Mesendoderm (in vitro differentiated cells): ENCODE measurements at regions not wholly inside any gene's neighbourhood (a gene's known extent, or its start where the extent isn't known, plus 50 kb on each side); places are given as distances from the start of the nearest gene placed in this dataset.

Experiments
- DNase-seq: peaks from one replicate; pipeline ENCODE4 v3.0.0; 2013
- H2AK5ac ChIP-seq: 2 replicates; pipeline ENCODE4 v1.6.1; 2013; ENCODE audit warnings: low read length, inconsistent platforms
- H2BK120ac ChIP-seq: 2 replicates; pipeline ENCODE4 v1.6.1; 2013; ENCODE audit warnings: low read depth, mild to moderate bottlenecking, low read length, moderate library complexity, mixed read lengths
- H2BK15ac ChIP-seq: replicated peaks from 2 replicates; pipeline ENCODE4 v1.6.1; 2013; ENCODE audit warnings: low read depth, mild to moderate bottlenecking, moderate library complexity
- H2BK5ac ChIP-seq: 2 replicates; pipeline ENCODE4 v1.6.1; 2013; ENCODE audit warnings: low read length, inconsistent platforms
- H3K18ac ChIP-seq: 2 replicates; pipeline ENCODE4 v1.6.1; 2013; ENCODE audit warnings: mild to moderate bottlenecking, low read length, mixed read lengths
- H3K23ac ChIP-seq: one replicate; pipeline ENCODE4 v1.6.1; 2013; ENCODE audit warnings: low read length
- H3K27ac ChIP-seq: 2 replicates; pipeline ENCODE4 v1.5.1; 2013; ENCODE audit warnings: low read depth, mild to moderate bottlenecking, inconsistent platforms, low read length, moderate library complexity
- H3K27me3 ChIP-seq: 2 replicates; pipeline ENCODE4 v1.6.1; 2013; ENCODE audit warnings: low read length, control low read depth, mild to moderate bottlenecking, inconsistent platforms; ENCODE audit not compliant: insufficient read depth, poor library complexity
- H3K36me3 ChIP-seq: 2 replicates; pipeline ENCODE4 v1.6.1; 2013; ENCODE audit warnings: low read length, inconsistent platforms; ENCODE audit not compliant: control insufficient read depth, insufficient read depth
- H3K4ac ChIP-seq: one replicate; pipeline ENCODE4 v1.6.1; 2013; ENCODE audit warnings: low read depth, mild to moderate bottlenecking, low read length, moderate library complexity
- H3K4me1 ChIP-seq: 2 replicates; pipeline ENCODE4 v1.6.1; 2013; ENCODE audit warnings: low read depth, low read length, inconsistent platforms; ENCODE audit not compliant: control insufficient read depth
- H3K4me2 ChIP-seq: 2 replicates; pipeline ENCODE4 v1.6.1; 2013; ENCODE audit warnings: low read length
- H3K4me3 ChIP-seq: 2 replicates; pipeline ENCODE4 v1.5.1; 2013; ENCODE audit warnings: mild to moderate bottlenecking, low read length
- H3K56ac ChIP-seq: one replicate; pipeline ENCODE4 v1.6.1; 2013; ENCODE audit warnings: low read length
- H3K79me1 ChIP-seq: 2 replicates; pipeline ENCODE4 v1.6.1; 2013; ENCODE audit warnings: low read length, inconsistent platforms
- H3K79me2 ChIP-seq: 2 replicates; pipeline ENCODE4 v1.6.1; 2013; ENCODE audit warnings: mild to moderate bottlenecking, low read length; ENCODE audit not compliant: control insufficient read depth, insufficient read depth
- H3K9ac ChIP-seq: 2 replicates; pipeline ENCODE4 v1.6.1; 2013; ENCODE audit warnings: low read length, inconsistent platforms
- H4K5ac ChIP-seq: one replicate; pipeline ENCODE4 v1.6.1; 2013; ENCODE audit warnings: low read length
- H4K8ac ChIP-seq: one replicate; pipeline ENCODE4 v1.6.1; 2013; ENCODE audit warnings: low read depth, mild to moderate bottlenecking, control low read depth, low read length, moderate library complexity
- WGBS: extraction: QIAGEN DNeasy Blood & Tissue Kit; methylation state at CpG from one replicate; pipeline ENCODE4 v1.1.7; 2013; ENCODE audit warnings: low lambda C conversion rate, missing lambda C conversion rate; ENCODE audit not compliant: insufficient coverage; ENCODE audit errors: extremely low coverage; 5-methylcytosine and 5-hydroxymethylcytosine counted together

GRCh38 chr19:56949626-56950025 lies 109.1 kb upstream of the PEG3 start:
- Histone ChIP-seq H3K56ac (no peak overlapping the region), H3K18ac (no peak overlapping the region), H3K79me2 (no peaks in the 10 kb centered on the region), H2BK5ac (no peak overlapping the region), H2AK5ac (no peak overlapping the region), H3K79me1 (no peaks in the 10 kb centered on the region), H3K23ac (no peak overlapping the region), H4K8ac (no peak overlapping the region), H3K9ac (no peak overlapping the region), H4K5ac (no peak overlapping the region), H3K4me1 (no peaks in the 10 kb centered on the region), H3K4me2 (no peak overlapping the region), H3K4me3 (no peak overlapping the region), H3K36me3 (no peaks in the 10 kb centered on the region), H2BK120ac (no peak overlapping the region), H3K27ac (no peak overlapping the region), H3K4ac (no peak overlapping the region), H3K27me3 (no peaks in the 10 kb centered on the region), H2BK15ac (no peak overlapping the region)
- DNase-seq = no peak
- WGBS = no CpG with 5 or more reads among the region's 9 CpGs

GRCh38 chr19:56951672-56952071 lies 111.1 kb upstream of the PEG3 start:
- Histone ChIP-seq H3K4me1 (no peaks in the 10 kb centered on the region), H2BK5ac (no peak overlapping the region), H4K5ac (no peak overlapping the region), H3K4me2 (no peak overlapping the region), H2BK15ac (no peak overlapping the region), H3K23ac (no peak overlapping the region), H3K9ac (no peak overlapping the region), H2AK5ac (no peak overlapping the region), H3K18ac (no peak overlapping the region), H2BK120ac (no peak overlapping the region), H3K56ac (no peak overlapping the region), H3K79me1 (no peaks in the 10 kb centered on the region), H3K4me3 (no peak overlapping the region), H3K79me2 (no peaks in the 10 kb centered on the region), H3K4ac (no peak overlapping the region), H3K36me3 (no peaks in the 10 kb centered on the region), H3K27me3 (no peaks in the 10 kb centered on the region), H4K8ac (no peak overlapping the region), H3K27ac (no peak overlapping the region)
- DNase-seq = no peak
- WGBS = no CpG with 5 or more reads among the region's 10 CpGs

- Histone ChIP-seq H3K23ac (no peak overlapping the region), H2BK15ac (no peak overlapping the region), H2BK5ac (no peak overlapping the region), H3K56ac (no peak overlapping the region), H3K18ac (no peak overlapping the region), H3K27me3 (no peaks in the 10 kb centered on the region), H2AK5ac (no peak overlapping the region), H4K5ac (no peak overlapping the region), H3K4me3 (no peak overlapping the region), H3K4me2 (no peak overlapping the region), H3K36me3 (no peaks in the 10 kb centered on the region), H3K27ac (no peak overlapping the region), H3K79me2 (no peaks in the 10 kb centered on the region), H3K79me1 (no peaks in the 10 kb centered on the region), H3K4ac (no peak overlapping the region), H2BK120ac (no peak overlapping the region), H3K4me1 (no peaks in the 10 kb centered on the region), H4K8ac (no peak overlapping the region), H3K9ac (no peak overlapping the region)
- no peak for DNase-seq
- no CpG with 5 or more reads among the region's 5 CpGs for WGBS
Observed at GRCh38 chr19:56953470-56953869, 112.9 kb upstream of the PEG3 start.

GRCh38 chr19:56955637-56956216 lies 115.2 kb upstream of the PEG3 start:
- no peak for DNase-seq
- no peak overlapping the region for H2BK15ac ChIP-seq
- WGBS = no CpG with 5 or more reads among the region's 15 CpGs
- H3K18ac ChIP-seq = no peak overlapping the region
- no peak overlapping the region for H3K56ac ChIP-seq
- no peak overlapping the region for H4K5ac ChIP-seq
- no peak overlapping the region for H3K23ac ChIP-seq
- H3K4me3 ChIP-seq = no peak overlapping the region
- H3K4me2 ChIP-seq = no peak overlapping the region
- no peaks in the 10 kb centered on the region for H3K36me3 ChIP-seq
- no peak overlapping the region for H2BK120ac ChIP-seq
- H3K27ac ChIP-seq = no peak overlapping the region
- H2AK5ac ChIP-seq = no peak overlapping the region
- no peak overlapping the region for H2BK5ac ChIP-seq
- no peak overlapping the region for H3K4ac ChIP-seq
- no peaks in the 10 kb centered on the region for H3K27me3 ChIP-seq
- H3K4me1 ChIP-seq = no peaks in the 10 kb centered on the region
- H4K8ac ChIP-seq = no peak overlapping the region
- no peaks in the 10 kb centered on the region for H3K79me2 ChIP-seq
- H3K79me1 ChIP-seq = no peaks in the 10 kb centered on the region
- H3K9ac ChIP-seq = no peak overlapping the region

- Histone ChIP-seq H2BK5ac (no peak overlapping the region), H3K4me3 (no peak overlapping the region), H3K27ac (no peak overlapping the region), H3K4ac (no peak overlapping the region), H3K9ac (no peak overlapping the region), H3K79me2 (no peaks in the 10 kb centered on the region), H3K27me3 (no peaks in the 10 kb centered on the region), H3K4me1 (no peaks in the 10 kb centered on the region), H3K56ac (no peak overlapping the region), H2BK120ac (no peak overlapping the region), H3K79me1 (no peaks in the 10 kb centered on the region), H2AK5ac (no peak overlapping the region), H3K36me3 (no peaks in the 10 kb centered on the region), H4K8ac (no peak overlapping the region), H3K4me2 (no peak overlapping the region), H2BK15ac (no peak overlapping the region), H3K18ac (no peak overlapping the region), H3K23ac (no peak overlapping the region), H4K5ac (no peak overlapping the region)
- WGBS = no CpG with 5 or more reads among the region's 14 CpGs
- no peak for DNase-seq
Observed at GRCh38 chr19:56956503-56957226, 116.1 kb upstream of the PEG3 start.

GRCh38 chr19:56959205-56959604 lies 118.7 kb upstream of the PEG3 start:
- Histone ChIP-seq H3K4ac (no peak overlapping the region), H4K5ac (no peak overlapping the region), H2BK15ac (no peak overlapping the region), H3K4me2 (no peak overlapping the region), H2AK5ac (no peak overlapping the region), H2BK120ac (no peak overlapping the region), H3K4me3 (no peak overlapping the region), H3K79me1 (no peaks in the 10 kb centered on the region), H4K8ac (no peak overlapping the region), H3K4me1 (no peaks in the 10 kb centered on the region), H3K18ac (no peak overlapping the region), H3K23ac (no peak overlapping the region), H3K56ac (no peak overlapping the region), H3K27me3 (no peaks in the 10 kb centered on the region), H3K9ac (no peak overlapping the region), H3K36me3 (no peaks in the 10 kb centered on the region), H3K27ac (no peak overlapping the region), H2BK5ac (no peak overlapping the region), H3K79me2 (no peaks in the 10 kb centered on the region)
- WGBS = no CpG with 5 or more reads among the region's 4 CpGs
- no peak for DNase-seq
